Activated CD4-positive, alpha-beta T cell treated with anti-CD3 and anti-CD28 coated beads, Interleukin-2, amount 10 ng/mL, durations not matched to agents 24 days and 14 days (primary cell): ENCODE measurements at regions not wholly inside any gene's neighbourhood (a gene's known extent, or its start where the extent isn't known, plus 50 kb on each side); places are given as distances from the start of the nearest gene placed in this dataset.

Source experiments
- DNase-seq: peaks from one replicate; pipeline ENCODE4 v3.0.0; 2022
- H3K27ac Mint-ChIP-seq: one replicate; pipeline ENCODE4 v1.8.0; 2022; ENCODE audit warnings: mild to moderate bottlenecking, mixed read lengths
- H3K27me3 Mint-ChIP-seq: one replicate; pipeline ENCODE4 v1.8.0; 2022; ENCODE audit warnings: mixed read lengths
- H3K36me3 Mint-ChIP-seq: one replicate; pipeline ENCODE4 v1.8.0; 2022; ENCODE audit warnings: low read depth, mild to moderate bottlenecking, mixed read lengths
- H3K4me1 Mint-ChIP-seq: one replicate; pipeline ENCODE4 v1.8.0; 2021; ENCODE audit warnings: mixed read lengths
- H3K4me3 Mint-ChIP-seq: one replicate; pipeline ENCODE4 v1.8.0; 2022; ENCODE audit warnings: mild to moderate bottlenecking, moderate library complexity, mixed read lengths
- H3K9me3 Mint-ChIP-seq: one replicate; pipeline ENCODE4 v1.8.0; 2021; ENCODE audit warnings: mixed read lengths
- intact Hi-C: fragments of 100-400 bp; cut with micrococcal nuclease; formaldehyde crosslinking; loops from one replicate; pipeline ENCODE4 v1.15.1; 2023

DNA sequence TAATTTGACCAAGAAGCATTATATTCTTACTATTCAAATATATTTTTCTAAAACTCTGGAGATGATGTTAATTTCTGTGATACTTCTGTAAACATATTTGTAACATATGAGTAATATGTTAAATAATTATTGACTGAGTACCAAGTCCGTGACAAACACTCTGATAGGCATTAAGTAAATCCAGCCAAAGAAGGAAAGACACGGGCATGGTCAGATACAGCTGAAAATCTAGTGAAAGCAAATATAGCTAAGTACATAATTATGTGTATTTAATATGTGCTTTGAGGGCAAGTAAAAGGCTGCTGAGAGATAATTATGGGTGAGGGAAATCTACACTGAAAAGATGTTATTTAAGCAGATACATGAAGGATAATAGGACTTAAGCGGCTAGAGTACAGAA is 1263.6 kb upstream of the ADGRL3 start:
- H3K36me3 Mint-ChIP-seq: no peaks in the 10 kb centered on the region
- no peak overlapping the region for H3K27ac Mint-ChIP-seq
- intact Hi-C loops: no loop called here
- H3K27me3 Mint-ChIP-seq: no peaks in the 10 kb centered on the region
- H3K9me3 Mint-ChIP-seq: no peaks in the 10 kb centered on the region
- no peak for DNase-seq
- no peak overlapping the region for H3K4me3 Mint-ChIP-seq
- no peaks in the 10 kb centered on the region for H3K4me1 Mint-ChIP-seq

DNA sequence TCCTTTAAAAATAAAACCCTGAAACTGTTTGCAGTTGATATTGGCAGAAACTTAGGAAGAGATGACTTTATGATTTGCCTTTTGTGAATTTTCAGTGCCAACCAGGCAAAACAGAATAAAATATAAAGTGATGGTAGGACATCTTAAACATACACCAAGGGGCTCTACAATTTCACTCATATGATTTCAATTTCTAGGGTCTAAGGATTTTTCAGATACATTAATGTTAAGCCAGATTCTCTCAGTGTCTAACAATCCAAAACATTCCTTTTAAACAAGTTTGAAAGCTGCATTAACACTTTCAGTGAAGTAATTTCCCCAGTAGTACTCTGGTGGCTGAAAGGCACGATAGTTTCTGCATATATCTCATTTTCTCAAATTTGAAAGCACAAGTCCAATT is 1262.0 kb upstream of the ADGRL3 start:
- H3K4me1 Mint-ChIP-seq: no peaks in the 10 kb centered on the region
- no peaks in the 10 kb centered on the region for H3K27me3 Mint-ChIP-seq
- no peak overlapping the region for H3K4me3 Mint-ChIP-seq
- H3K27ac Mint-ChIP-seq: no peak overlapping the region
- DNase-seq: no peak
- no peaks in the 10 kb centered on the region for H3K36me3 Mint-ChIP-seq
- intact Hi-C loops: no loop called here
- H3K9me3 Mint-ChIP-seq: no peaks in the 10 kb centered on the region

DNA sequence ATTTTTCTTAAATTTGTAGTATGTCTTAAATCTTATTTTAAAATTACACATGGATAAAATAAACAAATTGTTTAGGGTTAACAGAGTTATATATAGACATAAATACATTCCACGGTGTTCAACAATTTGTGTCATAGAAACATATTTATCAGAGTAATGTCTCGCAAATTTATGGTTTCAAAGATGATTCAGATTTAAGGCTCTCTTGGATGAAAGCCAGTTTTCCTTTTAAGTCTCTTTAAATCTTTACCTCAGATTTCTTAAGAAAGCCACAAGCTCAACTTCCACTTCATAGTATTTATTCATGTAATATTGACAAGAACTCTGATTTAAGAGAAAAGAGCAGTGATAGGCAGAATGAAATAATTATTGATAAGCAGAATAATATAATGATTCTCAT is 1254.8 kb upstream of the ADGRL3 start:
- Mint-ChIP-seq H3K9me3 (no peaks in the 10 kb centered on the region), H3K4me3 (no peak overlapping the region), H3K36me3 (no peaks in the 10 kb centered on the region), H3K4me1 (no peaks in the 10 kb centered on the region), H3K27me3 (no peaks in the 10 kb centered on the region), H3K27ac (no peak overlapping the region)
- intact Hi-C loops: no loop called here
- no peak for DNase-seq

DNA sequence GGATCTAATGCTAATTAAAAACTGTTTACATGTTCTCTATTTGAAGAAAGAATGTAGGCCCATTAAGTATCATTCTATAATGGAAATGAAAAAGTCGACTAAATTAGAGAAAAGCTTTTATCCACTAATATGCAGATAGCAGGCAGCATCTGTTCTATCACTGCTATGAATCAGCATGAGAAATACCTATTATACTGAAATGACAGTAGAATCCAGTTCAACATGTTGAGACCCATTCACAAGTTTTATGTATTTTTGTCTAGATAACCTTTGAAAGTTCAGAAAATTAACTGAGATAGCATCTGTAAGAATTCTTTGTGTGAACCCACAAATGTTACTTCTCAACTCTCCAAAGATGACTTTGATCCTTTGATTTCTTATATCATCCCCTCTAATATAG is 1254.4 kb upstream of the ADGRL3 start:
- no peak for DNase-seq
- Mint-ChIP-seq H3K4me3 (no peak overlapping the region), H3K9me3 (no peaks in the 10 kb centered on the region), H3K36me3 (no peaks in the 10 kb centered on the region), H3K27ac (no peak overlapping the region), H3K27me3 (no peaks in the 10 kb centered on the region), H3K4me1 (no peaks in the 10 kb centered on the region)
- intact Hi-C loops: no loop called here

DNA sequence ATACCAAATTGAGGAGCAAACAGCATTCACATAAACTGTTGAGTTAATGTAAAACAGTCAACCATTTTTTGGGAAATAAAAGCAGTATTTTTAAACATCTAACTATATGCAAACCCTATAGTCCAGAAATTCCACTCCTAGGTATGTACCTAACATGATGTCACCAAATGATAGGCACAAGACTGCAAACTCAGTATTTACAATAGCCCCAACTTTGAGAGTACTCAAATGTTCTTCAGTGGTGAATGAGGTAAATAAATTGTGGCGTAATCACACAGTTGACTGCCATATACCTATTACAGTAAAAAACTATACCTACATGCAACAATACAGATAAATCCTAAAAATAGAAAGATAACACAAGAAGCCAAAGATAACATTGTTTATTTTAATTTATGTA is 1243.8 kb upstream of the ADGRL3 start:
- Mint-ChIP-seq H3K27ac (no peak overlapping the region), H3K4me1 (no peaks in the 10 kb centered on the region), H3K9me3 (no peaks in the 10 kb centered on the region), H3K4me3 (no peak overlapping the region), H3K36me3 (no peaks in the 10 kb centered on the region), H3K27me3 (no peaks in the 10 kb centered on the region)
- intact Hi-C loops: no loop called here
- no peak for DNase-seq

DNA sequence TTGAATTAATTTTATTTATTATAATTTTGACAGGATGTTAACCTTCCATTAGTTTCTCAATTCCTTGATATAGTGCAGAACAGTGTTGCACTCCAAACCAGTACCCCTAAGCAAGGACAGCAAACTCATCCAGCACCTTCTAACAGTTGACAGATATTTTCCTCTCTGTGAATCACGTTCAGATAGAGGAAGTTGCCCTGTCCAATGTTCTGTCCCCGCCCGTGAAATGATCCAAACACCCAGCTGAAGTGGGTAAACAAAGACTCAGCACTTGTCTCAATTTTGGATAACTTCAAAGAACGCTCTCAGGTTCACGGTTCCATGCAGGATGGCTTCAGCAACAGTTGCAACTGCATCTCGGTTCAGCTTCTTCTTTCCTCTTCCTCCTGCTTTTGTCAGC is 1240.0 kb upstream of the ADGRL3 start:
- no peak overlapping the region for H3K27ac Mint-ChIP-seq
- no peaks in the 10 kb centered on the region for H3K36me3 Mint-ChIP-seq

DNA sequence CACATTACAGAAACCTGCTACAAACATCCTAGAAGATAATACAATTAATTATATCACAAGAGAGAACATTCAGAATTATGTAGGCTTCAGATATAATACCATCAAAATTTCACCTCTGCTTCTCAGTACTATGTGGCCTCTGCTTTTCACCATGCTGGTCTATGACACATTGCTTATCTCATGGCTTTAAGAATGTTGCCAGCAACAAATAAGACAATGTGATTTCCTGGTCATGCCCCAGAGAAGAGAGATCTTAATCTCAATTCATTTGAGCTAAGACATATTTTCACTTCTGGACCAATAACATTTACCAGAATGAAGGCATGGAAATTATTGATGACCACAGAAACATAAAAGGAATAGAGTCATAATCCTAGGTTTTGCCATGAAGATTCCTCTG is 1233.4 kb upstream of the ADGRL3 start:
- Mint-ChIP-seq H3K27ac (no peak overlapping the region), H3K36me3 (no peaks in the 10 kb centered on the region), H3K4me1 (no peaks in the 10 kb centered on the region), H3K9me3 (peaks cover 3% of the 10 kb centered on the region), H3K27me3 (no peaks in the 10 kb centered on the region), H3K4me3 (no peak overlapping the region)
- intact Hi-C loops: no loop called here
- DNase-seq: no peak

More for the DNA sequence above, 1240.0 kb upstream of the ADGRL3 start:
- Mint-ChIP-seq H3K9me3 (peaks cover 3% of the 10 kb centered on the region), H3K4me3 (no peak overlapping the region), H3K27me3 (no peaks in the 10 kb centered on the region), H3K4me1 (no peaks in the 10 kb centered on the region)
- DNase-seq: no peak
- intact Hi-C loops: no loop called here

DNA sequence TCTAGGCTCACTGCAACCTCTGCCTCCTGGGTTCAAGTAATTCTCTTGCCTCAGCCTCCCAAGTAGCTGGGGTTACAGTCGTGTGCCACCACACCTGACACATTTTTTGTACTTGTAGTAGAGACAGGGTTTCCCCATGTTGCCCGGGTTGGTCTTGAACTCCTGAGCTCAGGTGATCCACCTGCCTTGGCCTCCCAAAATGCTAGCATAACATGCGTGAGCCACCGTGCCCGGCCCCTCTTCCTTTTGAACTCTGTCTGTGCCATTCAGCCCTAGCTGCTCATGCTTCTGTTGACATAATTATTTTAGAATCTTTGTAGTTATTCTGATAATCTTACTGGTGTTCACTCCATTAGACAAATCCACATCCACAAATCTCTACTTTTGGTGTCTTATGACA is 1231.3 kb upstream of the ADGRL3 start:
- Mint-ChIP-seq H3K4me1 (no peaks in the 10 kb centered on the region), H3K4me3 (no peak overlapping the region), H3K27ac (no peak overlapping the region), H3K9me3 (no peaks in the 10 kb centered on the region), H3K36me3 (no peaks in the 10 kb centered on the region), H3K27me3 (no peaks in the 10 kb centered on the region)
- intact Hi-C loops: no loop called here
- no peak for DNase-seq

DNA sequence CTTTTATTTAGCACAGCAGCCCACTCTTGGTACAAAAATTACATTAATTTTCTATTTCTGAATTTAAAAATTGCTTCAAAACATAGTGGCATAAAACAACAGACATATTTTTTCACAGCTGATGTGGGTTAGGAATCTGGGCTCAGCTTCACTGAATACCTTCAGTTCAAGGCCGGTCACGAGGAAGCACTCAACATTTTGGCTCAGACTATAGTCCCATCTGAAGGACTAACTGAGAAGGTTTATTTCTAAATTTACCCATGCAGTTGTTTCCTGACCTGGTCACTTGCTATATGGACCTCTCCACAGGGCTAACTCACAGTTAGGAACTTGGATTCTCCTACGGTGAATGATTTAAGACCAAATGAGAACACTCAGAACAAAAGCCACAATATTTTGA is 1230.2 kb upstream of the ADGRL3 start:
- no peak overlapping the region for H3K4me3 Mint-ChIP-seq
- DNase-seq: no peak
- H3K27ac Mint-ChIP-seq: no peak overlapping the region
- H3K9me3 Mint-ChIP-seq: no peaks in the 10 kb centered on the region
- intact Hi-C loops: no loop called here
- no peaks in the 10 kb centered on the region for H3K4me1 Mint-ChIP-seq
- no peaks in the 10 kb centered on the region for H3K27me3 Mint-ChIP-seq
- H3K36me3 Mint-ChIP-seq: no peaks in the 10 kb centered on the region

DNA sequence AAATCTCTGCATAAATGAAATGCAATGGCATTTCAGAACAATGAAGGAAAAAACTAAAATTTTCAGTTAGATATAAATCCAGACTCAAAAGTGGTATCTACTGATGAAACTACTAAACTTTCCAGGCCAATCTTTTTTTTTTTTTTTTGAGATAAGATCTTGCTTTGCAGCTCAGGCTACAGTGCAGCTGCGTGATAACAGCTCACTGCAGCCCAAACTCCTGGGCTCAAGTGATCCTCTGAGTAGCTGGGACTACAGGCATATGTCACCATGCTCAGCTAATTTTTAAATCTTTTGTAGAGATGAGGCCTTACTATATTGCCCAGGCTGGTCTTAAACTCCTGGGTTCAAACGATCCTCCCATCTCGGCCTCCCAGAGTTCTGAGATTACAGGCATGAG is 1228.2 kb upstream of the ADGRL3 start:
- Mint-ChIP-seq H3K9me3 (no peaks in the 10 kb centered on the region), H3K4me1 (no peaks in the 10 kb centered on the region), H3K27ac (no peak overlapping the region), H3K4me3 (no peak overlapping the region), H3K36me3 (no peaks in the 10 kb centered on the region), H3K27me3 (no peaks in the 10 kb centered on the region)
- intact Hi-C loops: no loop called here
- no peak for DNase-seq

DNA sequence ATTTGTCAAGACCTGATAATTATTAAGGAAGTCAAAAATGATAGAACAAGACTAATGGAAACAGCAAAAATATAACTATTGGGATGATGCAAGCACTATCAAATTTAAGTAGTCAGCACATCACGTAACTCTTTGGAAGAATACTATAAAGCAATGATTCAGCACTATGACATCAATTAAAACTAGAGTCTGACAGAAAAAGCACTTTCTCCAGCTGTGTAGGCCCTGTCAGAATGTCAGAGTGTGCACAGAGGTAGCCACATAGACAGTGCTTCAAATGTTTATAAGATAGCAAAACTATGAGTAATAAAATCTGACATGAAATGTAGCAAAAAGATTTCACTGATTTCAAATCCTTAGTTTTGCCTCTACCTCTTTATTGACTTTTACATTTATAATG is 1226.6 kb upstream of the ADGRL3 start:
- Mint-ChIP-seq H3K4me3 (no peak overlapping the region), H3K9me3 (no peaks in the 10 kb centered on the region), H3K27me3 (no peaks in the 10 kb centered on the region), H3K4me1 (no peaks in the 10 kb centered on the region), H3K36me3 (no peaks in the 10 kb centered on the region), H3K27ac (no peak overlapping the region)
- intact Hi-C loops: no loop called here
- no peak for DNase-seq

DNA sequence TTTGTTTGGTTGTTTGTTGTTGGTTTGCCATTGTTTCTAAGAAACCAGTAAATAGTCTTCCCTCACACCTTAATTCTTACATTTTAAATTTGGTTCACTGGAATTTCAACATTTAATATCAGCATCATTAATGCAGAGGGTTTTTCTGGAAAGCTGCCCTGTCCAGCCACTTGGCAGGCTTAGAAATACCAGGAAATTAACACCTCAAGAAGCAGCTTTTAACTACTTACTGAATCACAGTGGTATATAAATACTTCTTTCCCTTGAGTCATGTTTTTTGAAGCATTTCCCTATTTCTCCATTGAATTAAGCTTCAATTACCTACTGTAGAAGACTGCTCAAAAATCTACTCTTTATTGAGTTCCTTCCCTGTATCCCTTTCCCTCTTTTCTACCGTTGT is 1221.1 kb upstream of the ADGRL3 start:
- Mint-ChIP-seq H3K27ac (no peak overlapping the region), H3K4me1 (no peaks in the 10 kb centered on the region), H3K4me3 (no peak overlapping the region), H3K36me3 (no peaks in the 10 kb centered on the region), H3K9me3 (no peaks in the 10 kb centered on the region), H3K27me3 (no peaks in the 10 kb centered on the region)
- DNase-seq: no peak
- intact Hi-C loops: no loop called here

DNA sequence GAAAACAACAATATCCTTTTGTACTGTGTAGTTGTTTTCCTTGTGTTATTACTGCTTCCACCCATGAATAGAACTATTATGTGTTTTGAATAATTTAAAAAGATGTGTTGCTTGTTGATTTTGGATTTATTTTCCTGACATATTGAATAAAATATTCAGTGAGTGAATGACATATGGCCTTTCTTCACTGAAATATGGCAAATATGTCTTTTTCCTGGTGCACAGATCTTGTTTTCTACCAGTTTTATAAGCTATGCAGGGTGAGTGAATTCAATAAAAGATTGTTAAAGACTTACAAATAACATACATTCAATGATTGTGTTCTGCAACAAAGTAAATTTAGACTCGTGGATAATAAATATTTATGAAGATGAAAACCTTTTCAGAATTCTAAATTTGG is 1216.3 kb upstream of the ADGRL3 start:
- Mint-ChIP-seq H3K36me3 (no peaks in the 10 kb centered on the region), H3K9me3 (no peaks in the 10 kb centered on the region), H3K27ac (no peak overlapping the region), H3K4me3 (no peak overlapping the region), H3K4me1 (no peaks in the 10 kb centered on the region), H3K27me3 (no peaks in the 10 kb centered on the region)
- DNase-seq: no peak
- intact Hi-C loops: no loop called here

DNA sequence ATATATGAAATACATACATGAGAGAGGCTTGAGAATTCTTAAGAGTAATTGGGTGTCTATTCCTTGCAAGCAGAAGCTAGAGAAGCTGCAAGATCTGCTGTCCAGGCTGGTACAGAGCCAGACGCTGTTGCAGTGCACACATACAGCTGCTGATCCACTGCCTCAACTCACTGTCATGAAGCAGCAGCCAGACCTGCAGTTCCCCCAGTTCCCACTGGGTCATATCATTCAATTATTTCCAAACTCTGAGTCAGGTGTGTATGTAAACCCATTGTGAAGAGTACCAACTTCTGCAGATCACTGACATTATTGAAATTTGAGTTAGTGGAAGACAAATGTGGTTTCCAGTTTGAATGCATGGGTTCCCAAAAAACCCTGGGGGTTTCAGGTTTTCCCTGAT is 1212.8 kb upstream of the ADGRL3 start:
- H3K36me3 Mint-ChIP-seq: no peaks in the 10 kb centered on the region
- no peaks in the 10 kb centered on the region for H3K9me3 Mint-ChIP-seq
- no peaks in the 10 kb centered on the region for H3K4me1 Mint-ChIP-seq
- DNase-seq: no peak
- H3K27me3 Mint-ChIP-seq: no peaks in the 10 kb centered on the region
- no peak overlapping the region for H3K4me3 Mint-ChIP-seq
- no peak overlapping the region for H3K27ac Mint-ChIP-seq
- intact Hi-C loops: no loop called here

DNA sequence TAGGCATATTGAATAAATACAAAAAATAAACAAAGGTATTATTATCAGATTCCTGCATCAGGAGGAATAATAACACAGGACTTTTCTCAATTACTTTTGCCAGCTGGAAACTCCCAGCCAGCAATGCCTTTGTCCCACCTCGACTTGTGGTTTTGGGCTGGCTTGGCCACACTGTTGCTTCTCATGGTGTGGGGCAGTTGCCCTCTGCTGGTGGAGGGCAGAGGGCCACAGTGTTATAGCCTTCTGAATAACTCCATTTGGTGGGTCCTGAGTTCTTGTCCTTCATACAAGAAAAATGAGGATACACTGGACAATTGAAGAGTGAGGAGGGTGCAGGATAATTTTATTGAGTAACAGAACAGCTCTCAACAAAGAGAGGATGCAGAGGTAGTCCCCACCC is 1206.0 kb upstream of the ADGRL3 start:
- Mint-ChIP-seq H3K4me3 (no peak overlapping the region), H3K4me1 (no peaks in the 10 kb centered on the region), H3K9me3 (peaks cover 6% of the 10 kb centered on the region), H3K36me3 (no peaks in the 10 kb centered on the region), H3K27me3 (no peaks in the 10 kb centered on the region), H3K27ac (no peak overlapping the region)
- DNase-seq: no peak
- intact Hi-C loops: no loop called here
